Liver (tissue), 8 donors: ENCODE measurements at regions not wholly inside any gene's neighbourhood (a gene's known extent, or its start where the extent isn't known, plus 50 kb on each side); places are given as distances from the start of the nearest gene placed in this dataset.

Experiments
- DNase-seq: peaks from one replicate; pipeline ENCODE4 v3.0.0-alpha.2; 2017; ENCODE audit warnings: low spot score
- H3K27ac ChIP-seq, 2 donors: one replicate each; pipeline ENCODE4 v1.7.0; 2013; ENCODE audit warnings: inconsistent platforms in 2 of 2, low read length in 2 of 2, control low read depth in 1 of 2, low read depth in 1 of 2, mild to moderate bottlenecking in 1 of 2
- H3K27me3 ChIP-seq, 4 donors: one replicate each; pipeline versions ENCODE4 v1.6.1 to v1.7.0; 2013; ENCODE audit warnings: low read length in 3 of 4, inconsistent platforms in 1 of 4, mild to moderate bottlenecking in 1 of 4, moderate library complexity in 1 of 4; ENCODE audit not compliant: control insufficient read depth in 4 of 4, insufficient read depth in 4 of 4
- H3K36me3 ChIP-seq, 4 donors: one replicate each; pipeline versions ENCODE4 v1.6.1 to v1.7.0; 2013; ENCODE audit warnings: low read length in 3 of 4, mild to moderate bottlenecking in 3 of 4, low read depth in 1 of 4, moderate library complexity in 1 of 4; ENCODE audit not compliant: control insufficient read depth in 4 of 4, insufficient read depth in 3 of 4
- H3K4me1 ChIP-seq, 4 donors: one replicate each; pipeline versions ENCODE4 v1.6.1 to v1.7.0; 2013; ENCODE audit warnings: low read length in 3 of 4, mild to moderate bottlenecking in 3 of 4, moderate library complexity in 1 of 4; ENCODE audit not compliant: control insufficient read depth in 4 of 4, insufficient read depth in 4 of 4
- H3K4me3 ChIP-seq, 3 donors: one replicate each; pipeline versions ENCODE4 v1.6.1 to v1.7.0; 2013; ENCODE audit warnings: low read length in 3 of 3, control low read depth in 1 of 3, low read depth in 1 of 3, mild to moderate bottlenecking in 1 of 3
- H3K9ac ChIP-seq, 2 donors: one replicate each; pipeline ENCODE4 v1.7.0; 2013; ENCODE audit warnings: low read length in 2 of 2, mild to moderate bottlenecking in 2 of 2, moderate library complexity in 2 of 2, control low read depth in 1 of 2, low read depth in 1 of 2
- H3K9me3 ChIP-seq, 4 donors: one replicate each; pipeline versions ENCODE4 v1.6.1 to v1.7.0; 2013; ENCODE audit warnings: low read length in 3 of 4; ENCODE audit not compliant: control insufficient read depth in 4 of 4
- EGR1 ChIP-seq, 2 donors: IDR thresholded peaks; 2 replicates each; pipeline ENCODE4 v1.6.1; 2016 to 2018; ENCODE audit warnings: antibody characterized with exemption in 2 of 2, low read depth in 2 of 2
- FOXA2 ChIP-seq: IDR thresholded peaks from 2 replicates; pipeline ENCODE4 v1.6.1; 2016; ENCODE audit warnings: antibody characterized with exemption
- GABPA ChIP-seq, 2 donors: IDR thresholded peaks in 1 of 2; conservative IDR thresholded peaks in 1 of 2; 2 replicates each; pipeline ENCODE4 v1.6.1; 2016; ENCODE audit warnings: antibody characterized with exemption in 2 of 2, mild to moderate bottlenecking in 1 of 2, moderate library complexity in 1 of 2
- HNF4A ChIP-seq, 2 donors: conservative IDR thresholded peaks; 2 replicates each; pipeline ENCODE4 v1.6.1; 2016; ENCODE audit warnings: antibody characterized with exemption in 2 of 2, mild to moderate bottlenecking in 2 of 2
- HNF4G ChIP-seq: IDR thresholded peaks from 2 replicates; pipeline ENCODE4 v1.6.1; 2016; ENCODE audit warnings: antibody characterized with exemption
- JUND ChIP-seq, 2 donors: IDR thresholded peaks; 2 replicates each; pipeline ENCODE4 v1.6.1; 2016; ENCODE audit warnings: antibody characterized with exemption in 2 of 2
- RAD21 ChIP-seq, 2 donors: IDR thresholded peaks; 2 replicates each; pipeline ENCODE4 v1.6.1; 2016; ENCODE audit warnings: antibody characterized with exemption in 2 of 2, mild to moderate bottlenecking in 2 of 2
- RXRA ChIP-seq, 2 donors: IDR thresholded peaks; 2 replicates each; pipeline ENCODE4 v1.6.1; 2017 to 2018; ENCODE audit warnings: antibody characterized with exemption in 2 of 2, mild to moderate bottlenecking in 1 of 2
- SP1 ChIP-seq: IDR thresholded peaks from 2 replicates; pipeline ENCODE4 v1.6.1; 2018; ENCODE audit warnings: antibody characterized with exemption, mild to moderate bottlenecking
- TAF1 ChIP-seq: conservative IDR thresholded peaks from 2 replicates; pipeline ENCODE4 v1.6.1; 2016; ENCODE audit warnings: antibody characterized with exemption, mild to moderate bottlenecking
- YY1 ChIP-seq: IDR thresholded peaks from 2 replicates; pipeline ENCODE4 v1.6.1; 2016; ENCODE audit warnings: antibody characterized with exemption, mild to moderate bottlenecking
- WGBS: extraction: QIAGEN DNeasy Blood & Tissue Kit; methylation state at CpG from one replicate; pipeline ENCODE4 v1.1.7; 2013; 5-methylcytosine and 5-hydroxymethylcytosine counted together
- TF ChIP-seq, protein P1 (sequence below): IDR thresholded peaks from 2 replicates; pipeline ENCODE4 v1.6.1; 2016; ENCODE audit warnings: antibody characterized with exemption
- TF ChIP-seq, protein P2 (sequence below): IDR thresholded peaks from 2 replicates; pipeline ENCODE4 v1.6.1; 2016; ENCODE audit warnings: antibody characterized with exemption, mild to moderate bottlenecking
- TF ChIP-seq, protein P3 (sequence below): IDR thresholded peaks from 2 replicates; pipeline ENCODE4 v1.6.1; 2016; ENCODE audit warnings: antibody characterized with exemption
- TF ChIP-seq, protein P4 (sequence below): IDR thresholded peaks from 2 replicates; pipeline ENCODE4 v1.6.1; 2016; ENCODE audit warnings: antibody characterized with exemption
- TF ChIP-seq, protein P5 (sequence below): fragments of 150-350 bp; IDR thresholded peaks from 2 replicates; pipeline ENCODE4 v1.5.1; 2017; ENCODE audit warnings: improper control_type of control experiment, low read depth, low read length; ENCODE audit not compliant: missing input control
- donor health status: healthy.
- donor health status: healthy.
- donor health status: healthy.
- donor health status: healthy.
- donor health status: healthy.

DNA sequence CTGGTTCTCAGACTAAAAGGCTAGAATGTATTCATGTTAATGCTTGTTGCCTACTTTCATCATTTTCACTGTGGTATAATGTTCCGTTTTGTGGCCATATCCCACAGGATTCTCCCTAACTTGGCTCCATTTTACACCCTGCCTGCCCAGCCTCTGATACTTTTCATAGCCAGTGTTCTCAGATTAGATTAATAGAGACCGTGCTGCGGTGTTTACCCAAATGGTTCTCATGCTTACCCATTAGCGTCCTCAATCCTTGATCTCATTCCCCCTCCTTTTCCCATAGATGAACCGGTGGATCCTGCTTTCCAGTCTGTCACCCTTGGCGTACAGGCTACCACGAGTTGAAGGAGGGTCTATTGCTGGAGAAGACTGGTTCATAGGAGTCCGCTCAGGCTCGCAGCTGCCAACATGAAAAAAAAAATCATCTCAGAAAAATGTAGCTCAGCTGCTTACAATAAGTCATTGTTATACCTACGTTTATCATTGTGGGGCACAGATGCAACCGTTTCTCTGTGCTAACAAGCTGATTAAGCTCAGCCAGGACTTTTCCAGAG is 78.7 kb downstream of the SETD4 start:
- Histone ChIP-seq H3K36me3 (no peaks in the 10 kb centered on the region), H3K27ac (no peak overlapping the region), H3K4me1 (peaks cover 0 to 3% (median 0%) of the 10 kb centered on the region in 4 donors), H3K9me3 (peaks cover 0 to 9% (median 0%) of the 10 kb centered on the region in 4 donors), H3K4me3 (no peak overlapping the region), H3K27me3 (no peaks in the 10 kb centered on the region), H3K9ac (no peak overlapping the region)
- TF ChIP-seq YY1 (no peak), SP1 (no peak), GABPA (IDR thresholded peaks at IDR 0.05 in 1 of 2, conservative IDR thresholded peaks at IDR 0.05 in 1 of 2) (no peak), RXRA (IDR thresholded peaks at IDR 0.05) (no peak), HNF4A (conservative IDR thresholded peaks at IDR 0.05) (no peak), EGR1 (IDR thresholded peaks at IDR 0.05; ENCODE audit: low read depth in 2 of 2) (no peak)
- TF ChIP-seq, protein P1, sequence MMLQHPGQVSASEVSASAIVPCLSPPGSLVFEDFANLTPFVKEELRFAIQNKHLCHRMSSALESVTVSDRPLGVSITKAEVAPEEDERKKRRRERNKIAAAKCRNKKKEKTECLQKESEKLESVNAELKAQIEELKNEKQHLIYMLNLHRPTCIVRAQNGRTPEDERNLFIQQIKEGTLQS: no peak
- TF ChIP-seq, protein P2, sequence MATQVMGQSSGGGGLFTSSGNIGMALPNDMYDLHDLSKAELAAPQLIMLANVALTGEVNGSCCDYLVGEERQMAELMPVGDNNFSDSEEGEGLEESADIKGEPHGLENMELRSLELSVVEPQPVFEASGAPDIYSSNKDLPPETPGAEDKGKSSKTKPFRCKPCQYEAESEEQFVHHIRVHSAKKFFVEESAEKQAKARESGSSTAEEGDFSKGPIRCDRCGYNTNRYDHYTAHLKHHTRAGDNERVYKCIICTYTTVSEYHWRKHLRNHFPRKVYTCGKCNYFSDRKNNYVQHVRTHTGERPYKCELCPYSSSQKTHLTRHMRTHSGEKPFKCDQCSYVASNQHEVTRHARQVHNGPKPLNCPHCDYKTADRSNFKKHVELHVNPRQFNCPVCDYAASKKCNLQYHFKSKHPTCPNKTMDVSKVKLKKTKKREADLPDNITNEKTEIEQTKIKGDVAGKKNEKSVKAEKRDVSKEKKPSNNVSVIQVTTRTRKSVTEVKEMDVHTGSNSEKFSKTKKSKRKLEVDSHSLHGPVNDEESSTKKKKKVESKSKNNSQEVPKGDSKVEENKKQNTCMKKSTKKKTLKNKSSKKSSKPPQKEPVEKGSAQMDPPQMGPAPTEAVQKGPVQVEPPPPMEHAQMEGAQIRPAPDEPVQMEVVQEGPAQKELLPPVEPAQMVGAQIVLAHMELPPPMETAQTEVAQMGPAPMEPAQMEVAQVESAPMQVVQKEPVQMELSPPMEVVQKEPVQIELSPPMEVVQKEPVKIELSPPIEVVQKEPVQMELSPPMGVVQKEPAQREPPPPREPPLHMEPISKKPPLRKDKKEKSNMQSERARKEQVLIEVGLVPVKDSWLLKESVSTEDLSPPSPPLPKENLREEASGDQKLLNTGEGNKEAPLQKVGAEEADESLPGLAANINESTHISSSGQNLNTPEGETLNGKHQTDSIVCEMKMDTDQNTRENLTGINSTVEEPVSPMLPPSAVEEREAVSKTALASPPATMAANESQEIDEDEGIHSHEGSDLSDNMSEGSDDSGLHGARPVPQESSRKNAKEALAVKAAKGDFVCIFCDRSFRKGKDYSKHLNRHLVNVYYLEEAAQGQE: no peak
- TF ChIP-seq, protein P3, sequence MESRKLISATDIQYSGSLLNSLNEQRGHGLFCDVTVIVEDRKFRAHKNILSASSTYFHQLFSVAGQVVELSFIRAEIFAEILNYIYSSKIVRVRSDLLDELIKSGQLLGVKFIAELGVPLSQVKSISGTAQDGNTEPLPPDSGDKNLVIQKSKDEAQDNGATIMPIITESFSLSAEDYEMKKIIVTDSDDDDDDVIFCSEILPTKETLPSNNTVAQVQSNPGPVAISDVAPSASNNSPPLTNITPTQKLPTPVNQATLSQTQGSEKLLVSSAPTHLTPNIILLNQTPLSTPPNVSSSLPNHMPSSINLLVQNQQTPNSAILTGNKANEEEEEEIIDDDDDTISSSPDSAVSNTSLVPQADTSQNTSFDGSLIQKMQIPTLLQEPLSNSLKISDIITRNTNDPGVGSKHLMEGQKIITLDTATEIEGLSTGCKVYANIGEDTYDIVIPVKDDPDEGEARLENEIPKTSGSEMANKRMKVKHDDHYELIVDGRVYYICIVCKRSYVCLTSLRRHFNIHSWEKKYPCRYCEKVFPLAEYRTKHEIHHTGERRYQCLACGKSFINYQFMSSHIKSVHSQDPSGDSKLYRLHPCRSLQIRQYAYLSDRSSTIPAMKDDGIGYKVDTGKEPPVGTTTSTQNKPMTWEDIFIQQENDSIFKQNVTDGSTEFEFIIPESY: no peak
- TF ChIP-seq, protein P4, sequence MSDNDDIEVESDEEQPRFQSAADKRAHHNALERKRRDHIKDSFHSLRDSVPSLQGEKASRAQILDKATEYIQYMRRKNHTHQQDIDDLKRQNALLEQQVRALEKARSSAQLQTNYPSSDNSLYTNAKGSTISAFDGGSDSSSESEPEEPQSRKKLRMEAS: no peak
- TF ChIP-seq, protein P5, sequence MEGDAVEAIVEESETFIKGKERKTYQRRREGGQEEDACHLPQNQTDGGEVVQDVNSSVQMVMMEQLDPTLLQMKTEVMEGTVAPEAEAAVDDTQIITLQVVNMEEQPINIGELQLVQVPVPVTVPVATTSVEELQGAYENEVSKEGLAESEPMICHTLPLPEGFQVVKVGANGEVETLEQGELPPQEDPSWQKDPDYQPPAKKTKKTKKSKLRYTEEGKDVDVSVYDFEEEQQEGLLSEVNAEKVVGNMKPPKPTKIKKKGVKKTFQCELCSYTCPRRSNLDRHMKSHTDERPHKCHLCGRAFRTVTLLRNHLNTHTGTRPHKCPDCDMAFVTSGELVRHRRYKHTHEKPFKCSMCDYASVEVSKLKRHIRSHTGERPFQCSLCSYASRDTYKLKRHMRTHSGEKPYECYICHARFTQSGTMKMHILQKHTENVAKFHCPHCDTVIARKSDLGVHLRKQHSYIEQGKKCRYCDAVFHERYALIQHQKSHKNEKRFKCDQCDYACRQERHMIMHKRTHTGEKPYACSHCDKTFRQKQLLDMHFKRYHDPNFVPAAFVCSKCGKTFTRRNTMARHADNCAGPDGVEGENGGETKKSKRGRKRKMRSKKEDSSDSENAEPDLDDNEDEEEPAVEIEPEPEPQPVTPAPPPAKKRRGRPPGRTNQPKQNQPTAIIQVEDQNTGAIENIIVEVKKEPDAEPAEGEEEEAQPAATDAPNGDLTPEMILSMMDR: no peak
- DNase-seq: no peak
- WGBS: 69% methylated on average over 11 of the region's 11 CpGs

DNA sequence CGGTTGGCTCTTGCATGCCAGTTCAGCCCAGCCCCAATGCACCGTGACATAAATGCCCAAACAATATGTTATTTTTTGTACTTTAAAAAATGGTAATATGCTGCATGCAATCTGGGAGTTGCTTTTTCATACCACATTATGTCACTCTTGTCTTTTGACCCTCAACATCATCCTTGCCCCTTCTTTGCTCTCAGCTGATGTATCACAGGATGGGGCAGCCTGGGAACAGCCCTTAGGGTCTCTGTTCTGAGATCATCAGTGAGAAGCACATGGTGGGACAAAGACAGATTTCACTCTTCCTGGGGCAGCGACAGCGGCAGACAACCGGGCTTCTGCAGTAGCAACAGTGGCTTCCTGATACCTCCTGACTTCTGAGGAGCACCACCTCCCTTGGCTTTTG is 79.5 kb downstream of the SETD4 start:
- no peak for DNase-seq
- WGBS: 84% methylated on average over 5 of the region's 5 CpGs
- TF ChIP-seq FOXA2 (no peak), HNF4A (conservative IDR thresholded peaks at IDR 0.05) (no peak), YY1 (no peak), TAF1 (no peak), EGR1 (IDR thresholded peaks at IDR 0.05; ENCODE audit: low read depth in 2 of 2) (no peak), JUND (IDR thresholded peaks at IDR 0.05) (no peak), GABPA (IDR thresholded peaks at IDR 0.05 in 1 of 2, conservative IDR thresholded peaks at IDR 0.05 in 1 of 2) (no peak), HNF4G (no peak), RXRA (IDR thresholded peaks at IDR 0.05) (no peak), RAD21 (IDR thresholded peaks at IDR 0.05) (no peak), SP1 (no peak)
- TF ChIP-seq, protein P5: no peak
- TF ChIP-seq, protein P4: no peak
- TF ChIP-seq, protein P1: no peak

More for the DNA sequence above, 79.5 kb downstream of the SETD4 start:
- Histone ChIP-seq H3K4me3 (no peak overlapping the region), H3K9ac (no peak overlapping the region), H3K27ac (no peak overlapping the region), H3K36me3 (no peaks in the 10 kb centered on the region), H3K4me1 (peaks cover 0 to 3% (median 0%) of the 10 kb centered on the region in 4 donors), H3K9me3 (peaks cover 0 to 9% (median 0%) of the 10 kb centered on the region in 4 donors), H3K27me3 (no peaks in the 10 kb centered on the region)
